ENCODE measurements at regions not wholly inside any gene's neighbourhood (a gene's known extent, or its start where the extent isn't known, plus 50 kb on each side); places are given as distances from the start of the nearest gene placed in this dataset.

GRCh38 chr2:67585400-67585799, 188.3 kb downstream of the ETAA1 start:
- TF ChIP-seq CTCF (IDR thresholded peaks at IDR 0.05) (no peak), POLR2A (IDR thresholded peaks at IDR 0.05) (no peak)

Measured in lower leg skin (tissue), 3 donors.